Spleen (tissue), 11 donors: ENCODE measurements at regions not wholly inside any gene's neighbourhood (a gene's known extent, or its start where the extent isn't known, plus 50 kb on each side); places are given as distances from the start of the nearest gene placed in this dataset.

Source experiments
- DNase-seq: peaks from one replicate; pipeline ENCODE4 v3.0.0-alpha.2; 2020
- H3K27ac ChIP-seq, 8 donors: fragments of 200-600 bp; sonication (generic) in 7 of 8; 1 replicate in 4 of 8; 2 replicates in 4 of 8; pipeline versions ENCODE4 v1.5.0 to v1.8.0; 2016 to 2021; ENCODE audit warnings: inconsistent platforms in 4 of 8, mild to moderate bottlenecking in 4 of 8, moderate library complexity in 1 of 8
- H3K27me3 ChIP-seq, 7 donors: fragments of 200-600 bp; sonication (generic) in 6 of 7; replicated peaks in 1 of 7; 1 replicate in 4 of 7; 2 replicates in 3 of 7; pipeline versions ENCODE4 v1.5.0 to v1.8.0; 2016 to 2021; ENCODE audit warnings: inconsistent platforms in 3 of 7, mild to moderate bottlenecking in 1 of 7
- H3K36me3 ChIP-seq, 6 donors: fragments of 200-600 bp; sonication (generic) in 5 of 6; 1 replicate in 4 of 6; 2 replicates in 2 of 6; pipeline versions ENCODE4 v1.5.0 to v1.8.0; 2016 to 2021; ENCODE audit warnings: inconsistent platforms in 2 of 6
- H3K4me1 ChIP-seq, 6 donors: fragments of 200-600 bp; sonication (generic) in 5 of 6; 1 replicate in 3 of 6; 2 replicates in 3 of 6; pipeline versions ENCODE4 v1.5.0 to v1.8.0; 2016 to 2021; ENCODE audit warnings: inconsistent platforms in 3 of 6
- H3K4me3 ChIP-seq, 8 donors: fragments of 200-600 bp; sonication (generic) in 7 of 8; 1 replicate in 4 of 8; 2 replicates in 4 of 8; pipeline versions ENCODE4 v1.5.0 to v1.8.0; 2016 to 2021; ENCODE audit warnings: inconsistent platforms in 4 of 8, mild to moderate bottlenecking in 4 of 8, moderate library complexity in 2 of 8
- H3K9me3 ChIP-seq, 8 donors: fragments of 200-600 bp; sonication (generic) in 7 of 8; 1 replicate in 4 of 8; 2 replicates in 4 of 8; pipeline versions ENCODE4 v1.5.0 to v1.8.0; 2016 to 2021; ENCODE audit warnings: inconsistent platforms in 4 of 8
- CTCF ChIP-seq, 11 experiments: fragments of 200-600 bp in 7 of 11; fragments of 450-650 bp in 4 of 11; sonication (generic) in 4 of 11; IDR thresholded peaks in 8 of 11; conservative IDR thresholded peaks in 3 of 11; 1 replicate in 7 of 11; 2 replicates in 4 of 11; pipeline versions ENCODE4 v1.4.0 to v1.8.0; 2016 to 2021; ENCODE audit warnings: antibody characterized with exemption in 11 of 11, inconsistent platforms in 4 of 11, mild to moderate bottlenecking in 1 of 11
- POLR2A ChIP-seq, 3 donors: fragments of 450-650 bp; IDR thresholded peaks; one replicate each; pipeline ENCODE4 v1.5.1; 2017; ENCODE audit warnings: antibody characterized with exemption in 3 of 3, mild to moderate bottlenecking in 1 of 3
- POLR2AphosphoS5 ChIP-seq, 3 donors: sonication (generic); formaldehyde crosslinking; IDR thresholded peaks; one replicate each; pipeline ENCODE4 v1.5.1; 2017; ENCODE audit warnings: antibody characterized with exemption in 3 of 3
- WGBS, 5 donors: extraction: QIAGEN DNeasy Blood & Tissue Kit in 3 of 5; methylation state at CpG; one replicate each; pipeline versions ENCODE4 v1.1.5 to v1.1.7; 2013 to 2018; 5-methylcytosine and 5-hydroxymethylcytosine counted together
- intact Hi-C: fragments of 100-400 bp; cut with DNase I; formaldehyde crosslinking; loops from one replicate; pipeline ENCODE4 v1.15.0; 2023; ENCODE audit warnings: low total_unique reads
- donor health status: healthy with polysubstance abuse.
- donor health status: DM: no; HTN: no; CAD: no; lungs with moderate emphysema.
- donor health status: DM: no; HTN: no; CAD: no.
- donor health status: Bipolar disorder and iron deficiency.
- donor health status: healthy.
- donor health status: DM: no; HTN: no; CAD: no.
- donor health status: DM: yes; HTN: yes; CAD: no.

- no peak for DNase-seq
- intact Hi-C loops: no loop called here
- WGBS, 5 donors: 54 to 71% (median 64%) methylated on average over 4 of the region's 4 CpGs
- Histone ChIP-seq H3K27ac (no peak overlapping the region), H3K27me3 (no peaks in the 10 kb centered on the region), H3K36me3 (no peaks in the 10 kb centered on the region), H3K9me3 (peaks cover 0 to 16% (median 6%) of the 10 kb centered on the region in 8 donors), H3K4me1 (no peaks in the 10 kb centered on the region), H3K4me3 (no peak overlapping the region)
- TF ChIP-seq POLR2AphosphoS5 (IDR thresholded peaks at IDR 0.05) (no peak), POLR2A (IDR thresholded peaks at IDR 0.05) (no peak), CTCF (IDR thresholded peaks at IDR 0.05 in 8 of 11, conservative IDR thresholded peaks at IDR 0.05 in 3 of 11) (no peak)
These were observed 412.8 kb downstream of the CD83 start for GRCh38 chr6:14530385-14530784.

DNA sequence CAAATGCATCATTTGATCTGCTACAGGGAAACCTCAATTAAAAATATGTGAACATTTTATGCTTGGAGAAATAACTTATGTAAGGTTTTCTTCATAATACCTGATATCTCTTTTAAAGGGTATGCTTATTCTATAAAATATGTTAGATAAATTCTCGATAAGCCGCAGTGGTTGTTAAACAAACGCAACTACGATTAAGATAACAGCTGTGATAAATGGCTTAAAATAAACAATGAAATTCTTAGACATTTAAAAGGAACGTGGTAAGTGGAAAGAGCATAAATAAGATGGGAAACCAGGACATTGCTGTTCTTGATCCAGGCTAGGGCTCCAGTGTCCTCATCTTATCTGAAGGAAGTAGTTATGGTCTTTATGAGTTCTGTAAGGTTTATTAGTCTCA is 415.9 kb downstream of the CD83 start:
- intact Hi-C loops: no loop called here
- H3K4me3 ChIP-seq: no peak overlapping the region
- H3K27me3 ChIP-seq: no peaks in the 10 kb centered on the region
- no peak for DNase-seq
- 59 to 81% (median 79%) methylated on average over 5 of the region's 5 CpGs for WGBS, 5 donors
- no peak overlapping the region for H3K27ac ChIP-seq
- TF ChIP-seq POLR2A (IDR thresholded peaks at IDR 0.05): no peak
- no peak for TF ChIP-seq CTCF (IDR thresholded peaks at IDR 0.05 in 8 of 11, conservative IDR thresholded peaks at IDR 0.05 in 3 of 11)
- no peak for TF ChIP-seq POLR2AphosphoS5 (IDR thresholded peaks at IDR 0.05)
- no peaks in the 10 kb centered on the region for H3K4me1 ChIP-seq
- no peaks in the 10 kb centered on the region for H3K36me3 ChIP-seq
- no peaks in the 10 kb centered on the region for H3K9me3 ChIP-seq

GRCh38 chr6:14537030-14537429 is 419.5 kb downstream of the CD83 start:
- intact Hi-C loops: no loop called here
- DNase-seq: no peak
- no peak overlapping the region for H3K27ac ChIP-seq
- no peaks in the 10 kb centered on the region for H3K36me3 ChIP-seq
- no peak overlapping the region for H3K4me3 ChIP-seq
- WGBS, 5 donors: 59 to 100% (median 73%) methylated on average over 1 of the region's 1 CpG
- H3K27me3 ChIP-seq: no peaks in the 10 kb centered on the region
- H3K9me3 ChIP-seq: no peaks in the 10 kb centered on the region
- H3K4me1 ChIP-seq: peaks cover 0 to 2% (median 0%) of the 10 kb centered on the region in 6 donors
- TF ChIP-seq POLR2AphosphoS5 (IDR thresholded peaks at IDR 0.05) (no peak), CTCF (IDR thresholded peaks at IDR 0.05 in 8 of 11, conservative IDR thresholded peaks at IDR 0.05 in 3 of 11) (no peak), POLR2A (IDR thresholded peaks at IDR 0.05) (no peak)

DNA sequence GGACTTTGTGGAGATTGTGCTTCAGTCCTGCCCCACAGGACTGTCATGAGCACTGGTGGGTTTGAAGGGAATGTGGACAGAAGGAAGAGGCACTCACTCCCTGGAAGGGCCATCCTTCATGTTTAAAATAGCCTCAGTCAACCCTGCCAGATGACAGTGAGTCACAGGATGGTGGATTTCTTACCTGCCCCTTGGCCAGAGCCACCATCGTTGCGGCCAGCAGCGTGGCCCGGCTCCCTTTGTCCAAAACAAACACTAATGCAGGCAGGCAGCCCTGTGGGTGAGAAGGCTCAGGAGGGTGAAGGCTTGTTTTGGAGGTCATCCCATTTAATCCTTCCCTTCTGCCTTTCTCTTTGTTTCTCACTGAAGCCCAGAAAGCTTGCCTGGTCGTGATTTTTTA is 422.7 kb downstream of the CD83 start:
- Histone ChIP-seq H3K4me3 (no peak overlapping the region), H3K27ac (no peak overlapping the region), H3K27me3 (no peaks in the 10 kb centered on the region), H3K9me3 (no peaks in the 10 kb centered on the region), H3K36me3 (no peaks in the 10 kb centered on the region), H3K4me1 (peaks cover 0 to 12% (median 0%) of the 10 kb centered on the region in 6 donors)
- DNase-seq: no peak
- intact Hi-C loops: no loop called here
- WGBS, 5 donors: 89 to 96% (median 94%) methylated on average over 5 of the region's 5 CpGs
- TF ChIP-seq POLR2AphosphoS5 (IDR thresholded peaks at IDR 0.05) (no peak), CTCF (IDR thresholded peaks at IDR 0.05 in 8 of 11, conservative IDR thresholded peaks at IDR 0.05 in 3 of 11) (no peak), POLR2A (IDR thresholded peaks at IDR 0.05) (no peak)
